ENCODE measurements at regions not wholly inside any gene's neighbourhood (a gene's known extent, or its start where the extent isn't known, plus 50 kb on each side); places are given as distances from the start of the nearest gene placed in this dataset.

GRCh38 chr13:44652168-44652567, 76.0 kb upstream of the TSC22D1 start:
- TF ChIP-seq, protein P1, sequence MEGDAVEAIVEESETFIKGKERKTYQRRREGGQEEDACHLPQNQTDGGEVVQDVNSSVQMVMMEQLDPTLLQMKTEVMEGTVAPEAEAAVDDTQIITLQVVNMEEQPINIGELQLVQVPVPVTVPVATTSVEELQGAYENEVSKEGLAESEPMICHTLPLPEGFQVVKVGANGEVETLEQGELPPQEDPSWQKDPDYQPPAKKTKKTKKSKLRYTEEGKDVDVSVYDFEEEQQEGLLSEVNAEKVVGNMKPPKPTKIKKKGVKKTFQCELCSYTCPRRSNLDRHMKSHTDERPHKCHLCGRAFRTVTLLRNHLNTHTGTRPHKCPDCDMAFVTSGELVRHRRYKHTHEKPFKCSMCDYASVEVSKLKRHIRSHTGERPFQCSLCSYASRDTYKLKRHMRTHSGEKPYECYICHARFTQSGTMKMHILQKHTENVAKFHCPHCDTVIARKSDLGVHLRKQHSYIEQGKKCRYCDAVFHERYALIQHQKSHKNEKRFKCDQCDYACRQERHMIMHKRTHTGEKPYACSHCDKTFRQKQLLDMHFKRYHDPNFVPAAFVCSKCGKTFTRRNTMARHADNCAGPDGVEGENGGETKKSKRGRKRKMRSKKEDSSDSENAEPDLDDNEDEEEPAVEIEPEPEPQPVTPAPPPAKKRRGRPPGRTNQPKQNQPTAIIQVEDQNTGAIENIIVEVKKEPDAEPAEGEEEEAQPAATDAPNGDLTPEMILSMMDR (IDR thresholded peaks at IDR 0.05; ENCODE audit: extremely low read depth in 1 of 2, insufficient read depth in 1 of 2, low read depth in 1 of 2, low read length in 2 of 2): no peak
- TF ChIP-seq POLR2AphosphoS5 (IDR thresholded peaks at IDR 0.05; ENCODE audit: insufficient read depth, low read depth, low read length) (no peak), JUN (IDR thresholded peaks at IDR 0.05; ENCODE audit: borderline replicate concordance, insufficient read depth, insufficient read length, low read depth) (no peak), POLR2A (IDR thresholded peaks at IDR 0.05; ENCODE audit: low read depth, low read length) (no peak), MYC (IDR thresholded peaks at IDR 0.05; ENCODE audit: low read depth, low read length) (no peak)
- TF ChIP-seq, protein P2, sequence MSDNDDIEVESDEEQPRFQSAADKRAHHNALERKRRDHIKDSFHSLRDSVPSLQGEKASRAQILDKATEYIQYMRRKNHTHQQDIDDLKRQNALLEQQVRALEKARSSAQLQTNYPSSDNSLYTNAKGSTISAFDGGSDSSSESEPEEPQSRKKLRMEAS (IDR thresholded peaks at IDR 0.05; ENCODE audit: insufficient read depth, insufficient read length): no peak
